ENCODE measurements at regions not wholly inside any gene's neighbourhood (a gene's known extent, or its start where the extent isn't known, plus 50 kb on each side); places are given as distances from the start of the nearest gene placed in this dataset.

GRCh38 chr2:239498576-239498975, 97.8 kb upstream of the HDAC4 start:
- no peak for DNase-seq (ENCODE audit: extremely low read depth, low read depth)

- no peak for DNase-seq (ENCODE audit: extremely low read depth, low read depth)
Observed at GRCh38 chr2:239496700-239497099, 95.9 kb upstream of the HDAC4 start.

GRCh38 chr2:239495791-239496233, 95.0 kb upstream of the HDAC4 start:
- no peak for DNase-seq (ENCODE audit: extremely low read depth, low read depth)

GRCh38 chr2:239495175-239495574, 94.4 kb upstream of the HDAC4 start:
- DNase-seq (ENCODE audit: extremely low read depth, low read depth) = no peak

GRCh38 chr2:239494578-239494977, 93.8 kb upstream of the HDAC4 start:
- no peak for DNase-seq (ENCODE audit: extremely low read depth, low read depth)

GRCh38 chr2:239489481-239489880, 88.7 kb upstream of the HDAC4 start:
- no peak for DNase-seq (ENCODE audit: extremely low read depth, low read depth)

- no peak for DNase-seq (ENCODE audit: extremely low read depth, low read depth)
Observed at GRCh38 chr2:239488125-239488524, 87.3 kb upstream of the HDAC4 start.

- no peak for DNase-seq (ENCODE audit: extremely low read depth, low read depth)
Observed at GRCh38 chr2:239487272-239487671, 86.5 kb upstream of the HDAC4 start.

- DNase-seq (ENCODE audit: extremely low read depth, low read depth) = no peak
Observed at GRCh38 chr2:239485622-239486021, 84.8 kb upstream of the HDAC4 start.

GRCh38 chr2:239484571-239485355, 83.9 kb upstream of the HDAC4 start:
- no peak for DNase-seq (ENCODE audit: extremely low read depth, low read depth)

- no peak for DNase-seq (ENCODE audit: extremely low read depth, low read depth)
Observed at GRCh38 chr2:239482778-239483712, 82.2 kb upstream of the HDAC4 start.

- no peak for DNase-seq (ENCODE audit: extremely low read depth, low read depth)
Observed at GRCh38 chr2:239479471-239479870, 78.7 kb upstream of the HDAC4 start.

GRCh38 chr2:239477591-239477990, 76.8 kb upstream of the HDAC4 start:
- DNase-seq (ENCODE audit: extremely low read depth, low read depth) = no peak

- no peak for DNase-seq (ENCODE audit: extremely low read depth, low read depth)
Observed at GRCh38 chr2:239476757-239477585, 76.2 kb upstream of the HDAC4 start.

- DNase-seq (ENCODE audit: extremely low read depth, low read depth) = no peak
Observed at GRCh38 chr2:239476029-239476756, 75.4 kb upstream of the HDAC4 start.

- no peak for DNase-seq (ENCODE audit: extremely low read depth, low read depth)
Observed at GRCh38 chr2:239475161-239476028, 74.6 kb upstream of the HDAC4 start.

GRCh38 chr2:239473211-239473805, 72.5 kb upstream of the HDAC4 start:
- DNase-seq (ENCODE audit: extremely low read depth, low read depth) = no peak

- DNase-seq (ENCODE audit: extremely low read depth, low read depth) = no peak
Observed at GRCh38 chr2:239472235-239472775, 71.5 kb upstream of the HDAC4 start.
